ENCODE measurements at regions not wholly inside any gene's neighbourhood (a gene's known extent, or its start where the extent isn't known, plus 50 kb on each side); places are given as distances from the start of the nearest gene placed in this dataset.

- Mint-ChIP-seq H3K4me3 (no peak overlapping the region), H3K27ac (no peak overlapping the region), H3K36me3 (ENCODE audit: low read depth) (no peaks in the 10 kb centered on the region), H3K4me1 (ENCODE audit: low read depth) (peaks cover 7% of the 10 kb centered on the region; the same call in 1 of the 2 replicates), H3K9me3 (peaks cover 12% of the 10 kb centered on the region), H3K27me3 (ENCODE audit: insufficient read depth) (no peaks in the 10 kb centered on the region)
- TF ChIP-seq CTCF (IDR thresholded peaks at IDR 0.05) = no peak
- no peak for DNase-seq
Measured at GRCh38 chr5:118552731-118553360, 435.5 kb downstream of the DTWD2 start.

GRCh38 chr5:118552146-118552545 lies 436.2 kb downstream of the DTWD2 start:
- H3K4me3 Mint-ChIP-seq = no peak overlapping the region
- H3K27me3 Mint-ChIP-seq (ENCODE audit: insufficient read depth) = no peaks in the 10 kb centered on the region
- H3K36me3 Mint-ChIP-seq (ENCODE audit: low read depth) = no peaks in the 10 kb centered on the region
- no peak for DNase-seq
- H3K27ac Mint-ChIP-seq = no peak overlapping the region
- TF ChIP-seq CTCF (IDR thresholded peaks at IDR 0.05) = no peak
- peaks cover 7% of the 10 kb centered on the region; the same call in 1 of the 2 replicates for H3K4me1 Mint-ChIP-seq (ENCODE audit: low read depth)
- peaks cover 12% of the 10 kb centered on the region for H3K9me3 Mint-ChIP-seq

- Mint-ChIP-seq H3K27ac (no peak overlapping the region), H3K27me3 (ENCODE audit: insufficient read depth) (no peaks in the 10 kb centered on the region), H3K9me3 (peaks cover 12% of the 10 kb centered on the region), H3K4me1 (ENCODE audit: low read depth) (peaks cover 7% of the 10 kb centered on the region; the same call in 1 of the 2 replicates), H3K36me3 (ENCODE audit: low read depth) (no peaks in the 10 kb centered on the region), H3K4me3 (no peak overlapping the region)
- DNase-seq = no peak
- TF ChIP-seq CTCF (IDR thresholded peaks at IDR 0.05) = no peak
Measured at GRCh38 chr5:118551716-118552115, 436.6 kb downstream of the DTWD2 start.

GRCh38 chr5:118551031-118551430 lies 437.3 kb downstream of the DTWD2 start:
- peaks cover 7% of the 10 kb centered on the region; the same call in 1 of the 2 replicates for H3K4me1 Mint-ChIP-seq (ENCODE audit: low read depth)
- H3K27me3 Mint-ChIP-seq (ENCODE audit: insufficient read depth) = no peaks in the 10 kb centered on the region
- H3K27ac Mint-ChIP-seq = no peak overlapping the region
- H3K36me3 Mint-ChIP-seq (ENCODE audit: low read depth) = no peaks in the 10 kb centered on the region
- H3K4me3 Mint-ChIP-seq = no peak overlapping the region
- no peak for TF ChIP-seq CTCF (IDR thresholded peaks at IDR 0.05)
- DNase-seq = no peak
- peaks cover 12% of the 10 kb centered on the region for H3K9me3 Mint-ChIP-seq

- Mint-ChIP-seq H3K27me3 (ENCODE audit: insufficient read depth) (no peaks in the 10 kb centered on the region), H3K27ac (no peak overlapping the region), H3K9me3 (peaks cover 10% of the 10 kb centered on the region), H3K36me3 (ENCODE audit: low read depth) (no peaks in the 10 kb centered on the region), H3K4me3 (no peak overlapping the region), H3K4me1 (ENCODE audit: low read depth) (peaks cover 7% of the 10 kb centered on the region; the same call in 1 of the 2 replicates)
- peak; percentile 10 for DNase-seq
- no peak for TF ChIP-seq CTCF (IDR thresholded peaks at IDR 0.05)
Measured at GRCh38 chr5:118548761-118549720, 439.3 kb downstream of the DTWD2 start.

Measured in HFFc6 (cell line).